ENCODE measurements at regions not wholly inside any gene's neighbourhood (a gene's known extent, or its start where the extent isn't known, plus 50 kb on each side); places are given as distances from the start of the nearest gene placed in this dataset.

- no peak for DNase-seq (ENCODE audit: low read depth, low spot score)
- Histone ChIP-seq H3K4me3 (ENCODE audit: low read length) (no peak overlapping the region), H3K36me3 (ENCODE audit: control insufficient read depth, insufficient read depth, low read length) (no peaks in the 10 kb centered on the region), H3K4me1 (ENCODE audit: control insufficient read depth, insufficient read depth, low read length) (no peaks in the 10 kb centered on the region), H3K27ac (ENCODE audit: low read length) (no peak overlapping the region), H3K9me3 (ENCODE audit: control insufficient read depth, insufficient read depth, low read length) (no peaks in the 10 kb centered on the region), H3K27me3 (ENCODE audit: control insufficient read depth, insufficient read depth, low read length) (no peaks in the 10 kb centered on the region)
- WGBS (ENCODE audit: insufficient coverage, insufficient read length): no CpG with 5 or more reads among the region's 3 CpGs
Measured at GRCh38 chr19:29085630-29086029, 127.3 kb downstream of the UQCRFS1 start.

GRCh38 chr19:29085206-29085605 is 127.7 kb downstream of the UQCRFS1 start:
- no peak overlapping the region for H3K4me3 ChIP-seq (ENCODE audit: low read length)
- no peak for DNase-seq (ENCODE audit: low read depth, low spot score)
- no peak overlapping the region for H3K27ac ChIP-seq (ENCODE audit: low read length)
- H3K36me3 ChIP-seq (ENCODE audit: control insufficient read depth, insufficient read depth, low read length): no peaks in the 10 kb centered on the region
- no peaks in the 10 kb centered on the region for H3K27me3 ChIP-seq (ENCODE audit: control insufficient read depth, insufficient read depth, low read length)
- no peaks in the 10 kb centered on the region for H3K4me1 ChIP-seq (ENCODE audit: control insufficient read depth, insufficient read depth, low read length)
- no CpG with 5 or more reads among the region's 5 CpGs for WGBS (ENCODE audit: insufficient coverage, insufficient read length)
- H3K9me3 ChIP-seq (ENCODE audit: control insufficient read depth, insufficient read depth, low read length): no peaks in the 10 kb centered on the region

GRCh38 chr19:29084266-29084665 is 128.7 kb downstream of the UQCRFS1 start:
- no peak overlapping the region for H3K27ac ChIP-seq (ENCODE audit: low read length)
- H3K9me3 ChIP-seq (ENCODE audit: control insufficient read depth, insufficient read depth, low read length): no peaks in the 10 kb centered on the region
- no peaks in the 10 kb centered on the region for H3K27me3 ChIP-seq (ENCODE audit: control insufficient read depth, insufficient read depth, low read length)
- no peaks in the 10 kb centered on the region for H3K36me3 ChIP-seq (ENCODE audit: control insufficient read depth, insufficient read depth, low read length)
- DNase-seq (ENCODE audit: low read depth, low spot score): no peak
- no CpG with 5 or more reads among the region's 9 CpGs for WGBS (ENCODE audit: insufficient coverage, insufficient read length)
- H3K4me1 ChIP-seq (ENCODE audit: control insufficient read depth, insufficient read depth, low read length): no peaks in the 10 kb centered on the region
- H3K4me3 ChIP-seq (ENCODE audit: low read length): no peak overlapping the region

GRCh38 chr19:29083863-29084262 is 129.1 kb downstream of the UQCRFS1 start:
- Histone ChIP-seq H3K4me1 (ENCODE audit: control insufficient read depth, insufficient read depth, low read length) (no peaks in the 10 kb centered on the region), H3K9me3 (ENCODE audit: control insufficient read depth, insufficient read depth, low read length) (no peaks in the 10 kb centered on the region), H3K36me3 (ENCODE audit: control insufficient read depth, insufficient read depth, low read length) (no peaks in the 10 kb centered on the region), H3K27ac (ENCODE audit: low read length) (no peak overlapping the region), H3K4me3 (ENCODE audit: low read length) (no peak overlapping the region), H3K27me3 (ENCODE audit: control insufficient read depth, insufficient read depth, low read length) (no peaks in the 10 kb centered on the region)
- no CpG with 5 or more reads among the region's 6 CpGs for WGBS (ENCODE audit: insufficient coverage, insufficient read length)
- no peak for DNase-seq (ENCODE audit: low read depth, low spot score)

- no peak overlapping the region for H3K4me3 ChIP-seq (ENCODE audit: low read length)
- no peak for DNase-seq (ENCODE audit: low read depth, low spot score)
- H3K4me1 ChIP-seq (ENCODE audit: control insufficient read depth, insufficient read depth, low read length): no peaks in the 10 kb centered on the region
- H3K27me3 ChIP-seq (ENCODE audit: control insufficient read depth, insufficient read depth, low read length): no peaks in the 10 kb centered on the region
- no peak overlapping the region for H3K27ac ChIP-seq (ENCODE audit: low read length)
- WGBS (ENCODE audit: insufficient coverage, insufficient read length): no CpG with 5 or more reads among the region's 14 CpGs
- no peaks in the 10 kb centered on the region for H3K9me3 ChIP-seq (ENCODE audit: control insufficient read depth, insufficient read depth, low read length)
- no peaks in the 10 kb centered on the region for H3K36me3 ChIP-seq (ENCODE audit: control insufficient read depth, insufficient read depth, low read length)
Measured at GRCh38 chr19:29079356-29080032, 133.5 kb downstream of the UQCRFS1 start.

- DNase-seq (ENCODE audit: low read depth, low spot score): no peak
- H3K27me3 ChIP-seq (ENCODE audit: control insufficient read depth, insufficient read depth, low read length): no peaks in the 10 kb centered on the region
- no peaks in the 10 kb centered on the region for H3K36me3 ChIP-seq (ENCODE audit: control insufficient read depth, insufficient read depth, low read length)
- no CpG with 5 or more reads among the region's 4 CpGs for whole genome bisulfite sequencing (ENCODE audit: insufficient coverage, insufficient read length)
- H3K27ac ChIP-seq (ENCODE audit: low read length): no peak overlapping the region
- H3K4me3 ChIP-seq (ENCODE audit: low read length): no peak overlapping the region
- H3K4me1 ChIP-seq (ENCODE audit: control insufficient read depth, insufficient read depth, low read length): no peaks in the 10 kb centered on the region
- H3K9me3 ChIP-seq (ENCODE audit: control insufficient read depth, insufficient read depth, low read length): no peaks in the 10 kb centered on the region
Measured at GRCh38 chr19:29076963-29077362, 136.0 kb downstream of the UQCRFS1 start.

GRCh38 chr19:29076161-29076560 is 136.8 kb downstream of the UQCRFS1 start:
- Histone ChIP-seq H3K27ac (ENCODE audit: low read length) (no peak overlapping the region), H3K4me1 (ENCODE audit: control insufficient read depth, insufficient read depth, low read length) (no peaks in the 10 kb centered on the region), H3K36me3 (ENCODE audit: control insufficient read depth, insufficient read depth, low read length) (no peaks in the 10 kb centered on the region), H3K4me3 (ENCODE audit: low read length) (no peak overlapping the region), H3K9me3 (ENCODE audit: control insufficient read depth, insufficient read depth, low read length) (no peaks in the 10 kb centered on the region), H3K27me3 (ENCODE audit: control insufficient read depth, insufficient read depth, low read length) (no peaks in the 10 kb centered on the region)
- WGBS (ENCODE audit: insufficient coverage, insufficient read length): no CpG with 5 or more reads among the region's 4 CpGs
- DNase-seq (ENCODE audit: low read depth, low spot score): no peak

GRCh38 chr19:29075149-29075548 is 137.8 kb downstream of the UQCRFS1 start:
- no peaks in the 10 kb centered on the region for H3K4me1 ChIP-seq (ENCODE audit: control insufficient read depth, insufficient read depth, low read length)
- no peak overlapping the region for H3K4me3 ChIP-seq (ENCODE audit: low read length)
- H3K27me3 ChIP-seq (ENCODE audit: control insufficient read depth, insufficient read depth, low read length): no peaks in the 10 kb centered on the region
- no peaks in the 10 kb centered on the region for H3K36me3 ChIP-seq (ENCODE audit: control insufficient read depth, insufficient read depth, low read length)
- H3K9me3 ChIP-seq (ENCODE audit: control insufficient read depth, insufficient read depth, low read length): no peaks in the 10 kb centered on the region
- H3K27ac ChIP-seq (ENCODE audit: low read length): no peak overlapping the region
- no peak for DNase-seq (ENCODE audit: low read depth, low spot score)
- WGBS (ENCODE audit: insufficient coverage, insufficient read length): no CpG with 5 or more reads among the region's 2 CpGs

GRCh38 chr19:29074579-29074978 is 138.4 kb downstream of the UQCRFS1 start:
- WGBS (ENCODE audit: insufficient coverage, insufficient read length): no CpG with 5 or more reads among the region's 5 CpGs
- no peak overlapping the region for H3K4me3 ChIP-seq (ENCODE audit: low read length)
- no peaks in the 10 kb centered on the region for H3K36me3 ChIP-seq (ENCODE audit: control insufficient read depth, insufficient read depth, low read length)
- no peaks in the 10 kb centered on the region for H3K27me3 ChIP-seq (ENCODE audit: control insufficient read depth, insufficient read depth, low read length)
- no peak overlapping the region for H3K27ac ChIP-seq (ENCODE audit: low read length)
- no peaks in the 10 kb centered on the region for H3K9me3 ChIP-seq (ENCODE audit: control insufficient read depth, insufficient read depth, low read length)
- DNase-seq (ENCODE audit: low read depth, low spot score): no peak
- H3K4me1 ChIP-seq (ENCODE audit: control insufficient read depth, insufficient read depth, low read length): no peaks in the 10 kb centered on the region

GRCh38 chr19:29067831-29068230 is 145.1 kb downstream of the UQCRFS1 start:
- H3K4me3 ChIP-seq (ENCODE audit: low read length): no peak overlapping the region
- no peaks in the 10 kb centered on the region for H3K9me3 ChIP-seq (ENCODE audit: control insufficient read depth, insufficient read depth, low read length)
- WGBS (ENCODE audit: insufficient coverage, insufficient read length): no CpG with 5 or more reads among the region's 2 CpGs
- no peaks in the 10 kb centered on the region; the same call in 1 of the 2 replicates for H3K4me1 ChIP-seq (ENCODE audit: control insufficient read depth, insufficient read depth, low read length)
- DNase-seq (ENCODE audit: low read depth, low spot score): no peak
- H3K27ac ChIP-seq (ENCODE audit: low read length): no peak overlapping the region
- no peaks in the 10 kb centered on the region for H3K27me3 ChIP-seq (ENCODE audit: control insufficient read depth, insufficient read depth, low read length)
- H3K36me3 ChIP-seq (ENCODE audit: control insufficient read depth, insufficient read depth, low read length): no peaks in the 10 kb centered on the region

Data from iPS DF 6.9 (cell line).